Fibroblast of the conjunctiva (primary cell): ENCODE measurements at regions not wholly inside any gene's neighbourhood (a gene's known extent, or its start where the extent isn't known, plus 50 kb on each side); places are given as distances from the start of the nearest gene placed in this dataset.

Experiments used
- DNase-seq: peaks from one replicate; pipeline ENCODE4 v3.0.0-alpha.2; 2010; ENCODE audit warnings: low read depth

- no peak for DNase-seq
These were observed 417.1 kb upstream of the CDH2 start for GRCh38 chr18:28594034-28594433.

- no peak for DNase-seq
These were observed 412.1 kb upstream of the CDH2 start for GRCh38 chr18:28588884-28589549.

DNA sequence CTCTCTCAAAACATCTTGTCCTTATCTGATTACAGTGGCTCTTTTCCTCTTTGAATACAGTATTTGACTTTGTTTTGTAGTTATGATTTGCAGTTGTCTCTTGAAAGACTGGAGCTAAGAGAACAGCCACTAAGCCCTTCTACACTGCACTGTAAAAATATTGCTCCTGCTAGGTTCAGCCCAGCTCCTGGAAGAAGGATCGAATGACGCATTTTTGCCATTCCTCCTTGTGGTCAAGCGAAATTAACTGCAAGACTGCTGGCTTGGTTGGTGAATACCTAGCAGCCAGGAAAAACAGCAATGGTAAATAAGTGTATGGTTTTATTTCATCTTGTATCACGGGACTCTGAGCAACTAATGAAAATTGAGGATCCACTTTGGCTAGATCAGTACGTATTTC is 407.8 kb upstream of the CDH2 start:
- DNase-seq = peak; percentile 33

DNA sequence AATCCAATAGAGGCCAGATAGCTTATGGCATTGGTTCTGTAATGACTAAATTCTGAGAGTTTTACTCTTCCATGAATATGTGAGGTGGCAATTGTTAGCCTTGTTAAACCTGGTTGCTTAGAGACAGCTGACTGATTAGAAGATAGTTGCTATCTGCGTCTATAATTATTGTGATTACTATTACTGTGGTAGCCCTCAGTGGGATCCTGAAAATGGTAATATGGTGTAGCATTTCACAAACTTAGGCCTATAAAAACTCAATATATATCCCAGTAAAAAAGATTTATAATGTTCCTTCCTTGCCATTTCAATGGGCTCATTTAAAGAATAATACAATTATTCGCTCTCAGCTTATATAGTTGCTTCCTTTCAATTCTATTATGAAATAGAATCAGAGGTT is 405.8 kb upstream of the CDH2 start:
- no peak for DNase-seq

GRCh38 chr18:28581521-28582071 is 404.7 kb upstream of the CDH2 start:
- no peak for DNase-seq

- DNase-seq = no peak
These were observed 400.0 kb upstream of the CDH2 start for GRCh38 chr18:28576941-28577340.

DNA sequence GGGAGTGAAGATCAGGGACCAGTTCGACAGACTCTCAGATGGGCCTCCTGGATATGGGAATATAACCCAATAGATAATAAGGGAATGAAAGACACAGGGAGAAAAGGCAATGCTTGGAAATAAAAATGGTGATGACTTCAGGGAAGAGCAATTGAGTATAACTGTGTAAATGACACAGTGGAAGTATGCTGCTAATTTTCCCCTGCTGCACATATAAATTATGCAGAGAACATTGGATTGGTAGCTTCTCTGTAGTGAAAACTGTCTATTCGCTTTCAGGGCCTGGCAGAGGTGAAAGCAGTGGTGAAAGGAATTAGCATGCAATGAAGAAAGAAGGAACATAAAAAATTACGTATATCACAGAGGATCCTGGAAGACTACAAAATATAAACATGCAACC is 398.2 kb upstream of the CDH2 start:
- DNase-seq = no peak

GRCh38 chr18:28574175-28574574 is 397.2 kb upstream of the CDH2 start:
- no peak for DNase-seq

DNA sequence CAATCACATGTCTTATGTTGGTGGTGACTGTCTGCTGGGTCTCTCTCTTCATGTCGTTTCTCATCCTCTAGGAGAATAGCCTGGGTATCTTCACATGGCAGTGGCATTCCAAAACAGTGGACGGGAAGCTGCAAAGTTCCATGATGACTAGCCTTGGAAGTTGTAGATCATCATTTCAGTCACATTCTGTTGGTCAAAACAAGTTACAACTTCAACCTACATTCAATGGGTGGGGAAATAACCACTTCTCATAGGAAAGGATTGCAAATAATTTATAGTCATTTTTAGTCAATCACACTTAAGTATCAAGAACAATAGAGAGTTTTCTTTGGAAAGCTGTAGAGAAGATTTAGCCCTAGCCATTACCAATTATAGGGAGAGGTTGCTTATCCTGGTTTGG is 395.0 kb upstream of the CDH2 start:
- no peak for DNase-seq

- no peak for DNase-seq
These were observed 383.4 kb upstream of the CDH2 start for GRCh38 chr18:28560331-28560730.

DNA sequence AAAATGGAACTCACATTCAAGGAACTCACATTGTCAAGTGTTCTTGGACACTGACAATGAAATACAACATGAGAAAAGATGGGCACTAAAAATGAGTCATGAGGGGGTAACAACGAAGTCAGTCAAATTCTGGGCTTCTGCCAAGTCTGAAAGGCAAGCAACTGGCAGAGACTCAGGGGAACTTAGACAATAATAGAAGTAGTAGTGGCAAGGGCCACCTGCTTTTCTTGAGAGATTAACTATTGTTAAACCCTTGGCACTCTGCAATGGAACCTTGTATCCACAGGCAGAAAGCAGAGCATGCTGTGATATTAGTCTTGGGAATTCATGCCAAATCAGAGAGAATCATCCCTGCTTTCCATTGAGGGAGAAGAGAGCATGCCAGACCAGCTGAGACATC is 382.6 kb upstream of the CDH2 start:
- DNase-seq = no peak

DNA sequence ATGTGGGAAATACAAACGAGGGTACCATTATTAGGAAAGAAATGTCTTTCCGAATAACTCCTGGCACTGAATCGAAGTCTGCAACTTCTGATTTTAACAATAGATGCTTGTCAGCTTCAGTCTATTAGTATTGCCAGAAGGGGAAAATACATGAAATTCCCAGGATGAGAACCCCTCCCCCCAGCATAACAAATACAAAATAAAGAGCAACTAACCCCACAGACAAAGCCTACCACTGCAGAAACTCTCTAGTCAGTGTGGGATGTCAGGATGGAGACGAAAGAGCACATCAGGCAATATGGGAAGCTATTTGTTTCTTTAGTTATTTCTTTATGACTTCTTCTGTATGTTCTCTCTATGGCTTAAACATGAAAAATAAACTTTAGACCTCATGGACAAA is 365.0 kb upstream of the CDH2 start:
- no peak for DNase-seq

GRCh38 chr18:28541276-28541930 is 364.5 kb upstream of the CDH2 start:
- DNase-seq = no peak

DNA sequence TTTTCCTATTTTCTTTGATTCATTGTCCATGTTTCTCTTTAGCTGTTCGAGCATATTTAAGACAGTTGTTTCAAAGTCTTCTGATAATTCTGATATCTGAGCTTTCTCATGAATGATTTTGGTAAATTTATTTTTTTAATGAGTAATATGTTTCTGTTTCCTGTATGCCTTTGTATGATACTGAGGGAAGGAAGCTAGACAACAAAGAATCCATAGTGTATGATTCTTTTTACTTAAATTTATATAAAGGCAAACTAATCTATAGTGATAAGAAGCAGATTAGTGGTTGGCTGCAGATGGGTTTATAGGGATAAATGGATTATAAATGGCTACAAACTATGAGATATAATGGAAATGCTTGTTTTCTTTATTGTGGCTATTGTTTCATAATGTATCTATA is 352.7 kb upstream of the CDH2 start:
- no peak for DNase-seq

DNA sequence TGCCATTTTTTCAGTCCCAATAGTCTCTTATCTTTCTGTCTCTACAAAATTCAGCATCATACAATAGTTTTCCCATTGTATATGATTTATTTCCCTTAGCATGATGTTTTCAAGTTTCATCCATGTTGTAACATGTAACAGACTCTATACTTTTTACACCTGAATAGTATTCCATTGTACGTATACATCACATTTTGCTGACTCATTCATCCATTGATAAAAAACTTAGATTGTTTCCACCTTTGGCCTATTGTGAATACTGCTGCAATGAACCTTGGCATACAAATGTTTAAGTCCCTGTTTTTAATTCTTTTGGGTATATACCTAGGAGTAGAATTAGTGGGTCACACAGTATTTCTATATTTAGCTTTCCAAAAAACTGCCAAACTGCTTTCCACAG is 349.3 kb upstream of the CDH2 start:
- no peak for DNase-seq

DNA sequence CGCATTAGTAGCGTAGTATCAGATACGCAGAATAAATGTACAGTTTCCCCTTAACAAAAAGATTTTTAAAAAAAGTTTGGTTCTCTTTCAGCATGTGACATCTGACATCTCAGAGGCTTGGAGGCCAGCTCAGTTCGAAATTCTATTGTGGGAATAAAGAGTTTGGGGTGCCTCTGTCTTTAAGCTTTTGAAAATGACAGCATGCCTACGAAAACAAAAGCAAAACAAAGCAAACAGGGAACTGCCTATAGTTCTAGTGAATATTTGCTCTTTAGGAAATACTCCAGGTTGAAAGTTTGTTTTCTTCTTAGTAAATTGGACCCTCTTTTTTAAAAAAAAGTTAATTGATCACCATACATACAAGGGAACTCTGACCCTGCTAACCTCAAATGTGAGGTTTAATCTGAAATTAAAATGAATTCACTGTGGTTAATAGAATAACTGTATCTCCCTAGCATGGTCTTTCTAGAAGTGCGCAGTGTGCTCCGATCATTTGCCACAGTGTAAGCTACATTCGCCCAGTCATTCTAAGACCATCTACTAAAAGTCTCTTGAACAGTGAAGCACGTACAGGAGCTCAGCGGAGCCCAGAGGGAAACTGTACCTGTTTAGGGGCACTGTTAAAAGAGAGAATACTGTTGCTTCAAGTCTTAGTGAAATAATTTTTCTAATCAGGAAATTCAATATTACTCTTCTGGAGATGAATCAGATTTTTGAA is 347.0 kb upstream of the CDH2 start:
- no peak for DNase-seq

GRCh38 chr18:28522236-28522635 is 345.3 kb upstream of the CDH2 start:
- no peak for DNase-seq

DNA sequence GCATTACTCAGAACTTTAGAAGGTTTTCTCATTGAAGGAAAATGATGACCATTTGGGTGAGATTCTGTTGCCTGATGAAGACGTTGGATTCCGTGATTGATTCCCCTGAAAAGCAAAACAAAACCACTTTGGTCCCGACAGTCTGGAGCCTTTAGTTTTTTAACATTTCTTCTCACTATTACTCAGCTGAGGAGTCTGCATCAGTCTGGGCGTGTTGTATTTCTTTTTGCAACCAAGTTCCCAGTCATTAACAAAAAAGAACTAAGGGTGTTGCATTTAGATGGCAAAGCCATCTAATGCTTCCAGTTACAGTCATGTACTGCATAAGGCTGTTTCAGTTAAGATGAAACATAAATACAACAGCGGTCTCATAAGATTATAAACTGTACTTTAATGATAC is 343.1 kb upstream of the CDH2 start:
- no peak for DNase-seq

- DNase-seq = no peak
These were observed 337.8 kb upstream of the CDH2 start for GRCh38 chr18:28514699-28515098.

DNA sequence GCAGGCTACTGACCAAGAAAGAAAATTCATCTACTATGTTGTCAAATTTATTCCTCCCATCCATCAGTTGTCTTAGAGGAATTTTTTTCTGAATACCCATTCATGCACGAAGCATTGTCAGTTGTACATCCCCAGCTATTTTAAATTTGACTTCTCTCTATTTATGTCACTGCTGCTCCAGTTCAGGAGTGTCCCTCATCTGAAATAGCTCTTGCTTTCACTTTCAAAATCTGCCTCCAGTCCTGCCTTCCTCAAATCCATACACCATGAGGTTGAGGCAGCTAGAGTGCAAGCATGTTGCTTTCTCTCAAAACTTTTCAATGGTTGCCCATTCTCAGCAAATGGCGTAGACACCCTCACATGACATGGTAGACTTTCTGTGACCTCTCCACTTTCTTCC is 335.4 kb upstream of the CDH2 start:
- DNase-seq = no peak

GRCh38 chr18:28511413-28511821 is 334.5 kb upstream of the CDH2 start:
- no peak for DNase-seq

DNA sequence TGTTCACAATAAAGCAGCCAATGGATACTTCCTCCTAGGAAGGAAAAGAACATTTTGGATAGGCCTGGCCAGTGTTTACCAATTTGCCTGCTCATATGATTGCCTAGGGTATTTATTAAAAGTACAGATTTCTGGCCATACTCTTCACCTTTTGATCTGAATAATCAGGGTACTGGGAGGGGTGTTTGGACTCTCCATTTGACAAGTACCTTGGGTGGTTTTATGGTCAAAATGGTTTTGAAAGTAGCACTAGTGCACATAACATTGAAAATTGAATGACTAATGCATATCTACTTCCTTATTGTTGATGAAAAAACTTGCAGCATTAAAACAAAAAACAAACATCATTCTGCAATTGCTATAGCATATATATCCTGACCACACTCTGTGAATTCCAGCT is 333.3 kb upstream of the CDH2 start:
- DNase-seq = no peak

DNA sequence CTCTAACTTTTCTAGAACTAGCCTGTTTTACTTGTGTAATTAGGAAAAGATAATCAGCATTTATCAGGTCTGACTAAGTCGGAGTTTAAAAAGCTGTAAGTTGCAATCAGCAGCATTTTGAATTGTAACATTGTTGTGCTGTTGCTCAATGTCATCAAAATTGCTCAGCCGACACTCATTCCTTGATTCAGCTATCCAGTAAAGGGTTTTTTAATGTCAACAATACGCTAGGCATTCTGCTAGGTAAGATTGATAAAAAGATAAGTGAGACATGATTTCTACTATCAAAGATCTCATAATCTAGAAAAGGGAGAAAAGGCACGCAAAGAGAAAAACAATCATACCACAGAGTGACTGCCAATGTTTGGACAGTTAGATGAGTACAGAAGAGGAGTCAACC is 327.1 kb upstream of the CDH2 start:
- DNase-seq = no peak
